ENCODE measurements at regions not wholly inside any gene's neighbourhood (a gene's known extent, or its start where the extent isn't known, plus 50 kb on each side); places are given as distances from the start of the nearest gene placed in this dataset.

GRCh38 chr2:56444339-56444738 lies 260.5 kb downstream of the CCDC85A start:
- Histone ChIP-seq H3K36me3 (ENCODE audit: control insufficient read depth, insufficient read depth, low read length) (0 out of 2 replicates have a peak, but pooled peaks cover 1% of the 10 kb centered on the region), H3K4me3 (ENCODE audit: low read depth, low read length) (no peak overlapping the region), H3K27me3 (replicated peaks; ENCODE audit: control insufficient read depth, insufficient read depth, low read length) (no peaks in the 10 kb centered on the region), H3K4me1 (peaks cover 7% of the 10 kb centered on the region), H3K9me3 (no peaks in the 10 kb centered on the region)
- Mint-ChIP-seq H3K27ac (ENCODE audit: unreplicated experiment) (no peak overlapping the region), H3K4me1 (ENCODE audit: low read depth, unreplicated experiment) (peaks cover 19% of the 10 kb centered on the region), H3K4me3 (ENCODE audit: unreplicated experiment) (no peak overlapping the region), H3K36me3 (ENCODE audit: insufficient read depth, unreplicated experiment) (no peaks in the 10 kb centered on the region), H3K9me3 (ENCODE audit: unreplicated experiment) (no peaks in the 10 kb centered on the region), H3K27me3 (ENCODE audit: insufficient read depth, unreplicated experiment) (no peaks in the 10 kb centered on the region)
- DNase-seq: peak; percentile 14 to 63
- ChIA-PET CTCF (no interaction called here), POLR2A (no interaction called here)
- intact Hi-C loops (cut with micrococcal nuclease; ENCODE audit: unreplicated experiment): no loop called here
- no TSS peak for BruUV-seq (replicated peaks)
- TF ChIP-seq CTCF (IDR thresholded peaks at IDR 0.05; ENCODE audit: insufficient read depth in 1 of 2, low read depth in 1 of 2, low read length in 1 of 2, severe bottlenecking in 1 of 2, unreplicated experiment in 1 of 2): no peak

DNA sequence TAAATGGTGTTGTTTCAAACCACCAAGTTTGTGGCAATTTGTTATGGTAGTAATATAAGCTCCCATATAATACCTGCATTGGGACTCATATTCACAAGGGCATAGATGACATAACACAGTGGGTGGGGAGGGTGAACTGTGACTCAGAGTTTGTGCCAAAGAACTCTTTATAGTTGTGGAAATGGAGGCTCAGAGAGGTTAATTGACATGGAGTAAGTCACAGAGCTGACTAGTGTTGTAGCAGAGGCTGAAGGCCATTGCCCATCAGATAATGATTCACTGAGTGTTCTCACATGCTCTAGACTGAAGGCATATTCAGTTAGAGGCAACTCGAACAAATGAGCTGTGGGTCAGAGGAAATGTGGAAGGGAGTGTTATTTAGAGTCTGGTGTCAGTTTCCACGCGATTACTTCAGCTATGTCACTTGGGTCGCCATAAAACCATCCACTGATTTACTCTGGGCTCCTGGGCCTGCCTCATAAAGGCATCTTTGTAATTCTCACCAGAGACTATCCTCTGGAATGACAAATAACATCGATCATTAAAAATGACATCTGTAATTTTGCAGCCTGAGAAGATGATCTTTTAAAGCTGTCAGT lies 264.7 kb downstream of the CCDC85A start:
- Histone ChIP-seq H3K36me3 (ENCODE audit: control insufficient read depth, insufficient read depth, low read length) (0 out of 2 replicates have a peak, but pooled peaks cover 1% of the 10 kb centered on the region), H3K4me1 (peaks cover 11% of the 10 kb centered on the region), H3K27me3 (replicated peaks; ENCODE audit: control insufficient read depth, insufficient read depth, low read length) (no peaks in the 10 kb centered on the region), H3K4me3 (ENCODE audit: low read depth, low read length) (no peak overlapping the region), H3K9me3 (no peaks in the 10 kb centered on the region)
- no peak for DNase-seq
- Mint-ChIP-seq H3K36me3 (ENCODE audit: insufficient read depth, unreplicated experiment) (no peaks in the 10 kb centered on the region), H3K9me3 (ENCODE audit: unreplicated experiment) (peaks cover 15% of the 10 kb centered on the region), H3K4me3 (ENCODE audit: unreplicated experiment) (peak overlapping the region; percentile 69), H3K27me3 (ENCODE audit: insufficient read depth, unreplicated experiment) (no peaks in the 10 kb centered on the region), H3K27ac (ENCODE audit: unreplicated experiment) (peak overlapping the region; percentile 37), H3K4me1 (ENCODE audit: low read depth, unreplicated experiment) (peaks cover 26% of the 10 kb centered on the region)
- TF ChIP-seq CTCF (IDR thresholded peaks at IDR 0.05; ENCODE audit: insufficient read depth in 1 of 2, low read depth in 1 of 2, low read length in 1 of 2, severe bottlenecking in 1 of 2, unreplicated experiment in 1 of 2): no peak
- no TSS peak for BruUV-seq (replicated peaks)
- ChIA-PET CTCF (interaction anchor here (0.7 to 1.0 kb wide), 2 partner anchors 66 to 265 kb away, joined by 3 to 4 read pairs; no protein-coding TSS in a partner anchor), POLR2A (interaction anchor here (0.6 kb wide), 1 partner anchor 41 kb away, joined by 3 read pairs; no protein-coding TSS in a partner anchor)
- intact Hi-C loops (cut with micrococcal nuclease; ENCODE audit: unreplicated experiment): loop anchor here (2.0 kb wide), 1 partner anchor 66 kb away; no protein-coding TSS in a partner anchor

GRCh38 chr2:56449002-56449431 lies 265.2 kb downstream of the CCDC85A start:
- peak; percentile 87 to 88 for DNase-seq
- no peaks in the 10 kb centered on the region for H3K27me3 Mint-ChIP-seq (ENCODE audit: insufficient read depth, unreplicated experiment)
- intact Hi-C loops (cut with micrococcal nuclease; ENCODE audit: unreplicated experiment): loop anchor here (2.0 kb wide), 1 partner anchor 66 kb away; no protein-coding TSS in a partner anchor
- Histone ChIP-seq H3K4me3 (ENCODE audit: low read depth, low read length) (peak overlapping the region; percentile 23; the same call in 1 of the 2 replicates), H3K36me3 (ENCODE audit: control insufficient read depth, insufficient read depth, low read length) (0 out of 2 replicates have a peak, but pooled peaks cover 1% of the 10 kb centered on the region), H3K27me3 (replicated peaks; ENCODE audit: control insufficient read depth, insufficient read depth, low read length) (no peaks in the 10 kb centered on the region), H3K9me3 (no peaks in the 10 kb centered on the region), H3K4me1 (peaks cover 11% of the 10 kb centered on the region)
- BruUV-seq (replicated peaks): no TSS peak
- peak overlapping the region; percentile 69 for H3K4me3 Mint-ChIP-seq (ENCODE audit: unreplicated experiment)
- no peaks in the 10 kb centered on the region for H3K36me3 Mint-ChIP-seq (ENCODE audit: insufficient read depth, unreplicated experiment)
- H3K27ac Mint-ChIP-seq (ENCODE audit: unreplicated experiment): peak overlapping the region; percentile 37
- peaks cover 15% of the 10 kb centered on the region for H3K9me3 Mint-ChIP-seq (ENCODE audit: unreplicated experiment)
- peaks cover 26% of the 10 kb centered on the region for H3K4me1 Mint-ChIP-seq (ENCODE audit: low read depth, unreplicated experiment)
- CTCF ChIA-PET: interaction anchor here (0.7 to 1.0 kb wide), 2 partner anchors 66 to 266 kb away, joined by 3 to 4 read pairs; no protein-coding TSS in a partner anchor
- POLR2A ChIA-PET: interaction anchor here (0.6 kb wide), 2 partner anchors 40 to 416 kb away, joined by 3 read pairs; no protein-coding TSS in a partner anchor
- TF ChIP-seq CTCF (IDR thresholded peaks at IDR 0.05; ENCODE audit: insufficient read depth in 1 of 2, low read depth in 1 of 2, low read length in 1 of 2, severe bottlenecking in 1 of 2, unreplicated experiment in 1 of 2): no peak

Data from Caco-2 (cell line).